GM23338 (cell line): ENCODE measurements at regions not wholly inside any gene's neighbourhood (a gene's known extent, or its start where the extent isn't known, plus 50 kb on each side); places are given as distances from the start of the nearest gene placed in this dataset.
A peak's percentile ranks its signal among the peaks of the same experiment; 100 is the strongest.

Source experiments
- ATAC-seq: fragments of 200-7000 bp; cut with Tn5 transposase; 3 replicates; pipeline ENCODE4 v1.9.1; 2020
- DNase-seq: peaks from one replicate; pipeline ENCODE4 v3.0.0-alpha.2; 2015; ENCODE audit warnings: low spot score
- H2AFZ ChIP-seq: fragments of 200-600 bp; sonication (generic); 2 replicates; pipeline ENCODE4 v1.8.0; 2016; ENCODE audit warnings: antibody characterized with exemption, mild to moderate bottlenecking, moderate library complexity
- H3F3A ChIP-seq: fragments of 200-600 bp; sonication (generic); replicated peaks from 2 replicates; pipeline ENCODE4 v1.8.0; 2017; ENCODE audit warnings: antibody characterized with exemption, mixed run types, low read depth
- H3K27ac ChIP-seq: fragments of 200-600 bp; sonication (generic); 2 replicates; pipeline ENCODE4 v1.6.1; 2016; ENCODE audit warnings: low read depth
- H3K27me3 ChIP-seq: fragments of 200-600 bp; sonication (generic); 2 replicates; pipeline ENCODE4 v1.8.0; 2016; ENCODE audit warnings: mild to moderate bottlenecking, mixed run types, moderate library complexity; ENCODE audit not compliant: insufficient read depth
- H3K36me3 ChIP-seq: fragments of 200-600 bp; sonication (generic); 2 replicates; pipeline ENCODE4 v1.8.0; 2016; ENCODE audit warnings: mild to moderate bottlenecking; ENCODE audit not compliant: insufficient read depth
- H3K4me1 ChIP-seq: fragments of 200-600 bp; sonication (generic); 2 replicates; pipeline ENCODE4 v1.8.0; 2016; ENCODE audit warnings: mild to moderate bottlenecking, moderate library complexity; ENCODE audit not compliant: insufficient read depth
- H3K4me2 ChIP-seq: fragments of 200-600 bp; sonication (generic); 2 replicates; pipeline ENCODE4 v1.7.1; 2017; ENCODE audit warnings: mixed run types
- H3K4me3 ChIP-seq: fragments of 200-600 bp; sonication (generic); 2 replicates; pipeline ENCODE4 v1.6.1; 2016; ENCODE audit warnings: mixed run types
- H3K79me2 ChIP-seq: fragments of 200-600 bp; sonication (generic); replicated peaks from 2 replicates; pipeline ENCODE4 v1.8.0; 2017; ENCODE audit warnings: mild to moderate bottlenecking; ENCODE audit not compliant: insufficient read depth
- H3K9me2 ChIP-seq: fragments of 200-600 bp; sonication (generic); 2 replicates; pipeline ENCODE4 v1.8.0; 2017; ENCODE audit not compliant: insufficient read depth
- H4K20me1 ChIP-seq: fragments of 200-600 bp; sonication (generic); replicated peaks from 2 replicates; pipeline ENCODE4 v1.8.0; 2017; ENCODE audit warnings: mild to moderate bottlenecking; ENCODE audit not compliant: insufficient read depth
- H3K27ac Mint-ChIP-seq: 2 replicates; pipeline ENCODE4 v1.8.0; 2020; ENCODE audit warnings: inconsistent platforms, mild to moderate bottlenecking, moderate library complexity, mixed read lengths
- H3K27me3 Mint-ChIP-seq: 3 replicates; pipeline ENCODE4 v1.8.0; 2022; ENCODE audit warnings: low read depth, mild to moderate bottlenecking, moderate library complexity, mixed read lengths, inconsistent platforms; ENCODE audit not compliant: insufficient read depth, poor library complexity
- H3K36me3 Mint-ChIP-seq: 3 replicates; pipeline ENCODE4 v1.8.0; 2021; ENCODE audit warnings: low read depth, mild to moderate bottlenecking, inconsistent platforms, moderate library complexity, mixed read lengths
- H3K4me1 Mint-ChIP-seq: 3 replicates; pipeline ENCODE4 v1.8.0; 2020; ENCODE audit warnings: mild to moderate bottlenecking, inconsistent platforms, mixed read lengths
- H3K4me3 Mint-ChIP-seq: 3 replicates; pipeline ENCODE4 v1.8.0; 2021; ENCODE audit warnings: moderate library complexity, mild to moderate bottlenecking, inconsistent platforms, mixed read lengths
- H3K9me3 Mint-ChIP-seq: 3 replicates; pipeline ENCODE4 v1.8.0; 2020; ENCODE audit warnings: moderate library complexity, mild to moderate bottlenecking, inconsistent platforms, mixed read lengths
- CREB1 ChIP-seq: fragments of 250-450 bp; sonication (Bioruptor Pico); IDR thresholded peaks from 2 replicates; pipeline ENCODE4 v1.5.0; 2020; ENCODE audit warnings: low read depth, mild to moderate bottlenecking, moderate library complexity
- EZH2 ChIP-seq: fragments of 200-600 bp; sonication (generic); IDR thresholded peaks from one replicate; pipeline ENCODE4 v1.8.0; 2017; ENCODE audit warnings: antibody characterized with exemption, mild to moderate bottlenecking, low read depth; ENCODE audit not compliant: unreplicated experiment
- EZH2phosphoT487 ChIP-seq: fragments of 200-600 bp; sonication (generic); IDR thresholded peaks from one replicate; pipeline ENCODE4 v1.8.1; 2018; ENCODE audit warnings: antibody characterized with exemption; ENCODE audit not compliant: unreplicated experiment
- JUNB ChIP-seq: IDR thresholded peaks from one replicate; pipeline ENCODE4 v1.6.1; 2016; ENCODE audit warnings: antibody characterized with exemption; ENCODE audit not compliant: unreplicated experiment
- NANOG ChIP-seq: IDR thresholded peaks from 2 replicates; pipeline ENCODE4 v1.6.1; 2016; ENCODE audit warnings: antibody characterized with exemption, borderline replicate concordance
- POLR2AphosphoS5 ChIP-seq: IDR thresholded peaks from 2 replicates; pipeline ENCODE4 v1.6.1; 2016; ENCODE audit warnings: antibody characterized with exemption, low read depth
- REST ChIP-seq: IDR thresholded peaks from one replicate; pipeline ENCODE4 v1.6.1; 2018; ENCODE audit warnings: antibody characterized with exemption; ENCODE audit not compliant: unreplicated experiment
- STAT1 ChIP-seq: IDR thresholded peaks from one replicate; pipeline ENCODE4 v1.6.1; 2016; ENCODE audit warnings: antibody characterized with exemption; ENCODE audit not compliant: unreplicated experiment
- ZNF114 ChIP-seq: fragments of 250-450 bp; sonication (Bioruptor Pico); IDR thresholded peaks from 2 replicates; pipeline ENCODE4 v1.5.0; 2020; ENCODE audit warnings: mild to moderate bottlenecking, moderate library complexity
- ZNF331 ChIP-seq: fragments of 250-450 bp; sonication (Bioruptor Pico); IDR thresholded peaks from 2 replicates; pipeline ENCODE4 v1.5.0; 2020; ENCODE audit warnings: low read depth, mild to moderate bottlenecking, moderate library complexity
- TF ChIP-seq, protein P1 (sequence below): fragments of 250-450 bp; sonication (Bioruptor Pico); IDR thresholded peaks from 2 replicates; pipeline ENCODE4 v1.5.0; 2020; ENCODE audit warnings: mild to moderate bottlenecking, moderate library complexity
- TF ChIP-seq, protein P2 (sequence below): IDR thresholded peaks from 2 replicates; pipeline ENCODE4 v1.6.1; 2016; ENCODE audit warnings: antibody characterized with exemption
- TF ChIP-seq, protein P3 (sequence below), 2 experiments: fragments of 200-600 bp in 1 of 2; sonication (generic) in 1 of 2; conservative IDR thresholded peaks; 2 replicates each; pipeline versions ENCODE4 v1.5.1 to v1.6.1; 2016 to 2017; ENCODE audit warnings: antibody characterized with exemption in 2 of 2, low read depth in 2 of 2, mild to moderate bottlenecking in 2 of 2, moderate library complexity in 1 of 2

DNA sequence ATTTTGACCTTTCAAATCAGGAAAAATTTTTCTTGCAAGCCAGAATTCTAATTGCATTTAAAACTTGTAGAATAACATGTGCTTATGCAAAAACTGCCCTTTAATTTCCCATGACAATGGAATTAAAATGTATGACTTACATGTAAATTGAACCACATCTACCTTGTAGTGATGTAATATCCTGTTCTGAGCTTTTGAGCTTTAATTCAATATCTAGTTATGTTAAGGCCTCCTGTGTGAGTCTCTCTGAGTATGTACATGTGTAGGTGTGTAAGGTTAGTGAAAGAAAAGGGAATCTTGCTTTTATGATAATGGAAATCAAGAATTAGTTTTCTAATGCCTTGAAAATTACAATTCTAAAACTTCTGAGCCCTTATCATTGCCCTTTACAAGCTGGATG lies 344.8 kb upstream of the AKR1E2 start:
- Mint-ChIP-seq H3K27me3 (no peaks in the 10 kb centered on the region), H3K4me3 (no peak overlapping the region), H3K9me3 (no peaks in the 10 kb centered on the region; the same call in 2 of the 3 replicates), H3K27ac (peak overlapping the region; percentile 87), H3K36me3 (no peaks in the 10 kb centered on the region), H3K4me1 (peaks cover 21% of the 10 kb centered on the region)
- Histone ChIP-seq H3K36me3 (no peaks in the 10 kb centered on the region), H3K4me3 (no peak overlapping the region), H3K27me3 (no peaks in the 10 kb centered on the region), H3K79me2 (no peaks in the 10 kb centered on the region), H4K20me1 (no peaks in the 10 kb centered on the region), H3K4me2 (no peak overlapping the region), H2AFZ (no peak overlapping the region), H3K4me1 (peaks cover 16% of the 10 kb centered on the region; the same call in 1 of the 2 replicates), H3K27ac (no peak overlapping the region), H3F3A (no peaks in the 10 kb centered on the region), H3K9me2 (peaks cover 15% of the 10 kb centered on the region; the same call in 1 of the 2 replicates)
- no peak for TF ChIP-seq ZNF331 (CRISPR knock-in tag)
- TF ChIP-seq EZH2phosphoT487: no peak
- TF ChIP-seq, protein P1, sequence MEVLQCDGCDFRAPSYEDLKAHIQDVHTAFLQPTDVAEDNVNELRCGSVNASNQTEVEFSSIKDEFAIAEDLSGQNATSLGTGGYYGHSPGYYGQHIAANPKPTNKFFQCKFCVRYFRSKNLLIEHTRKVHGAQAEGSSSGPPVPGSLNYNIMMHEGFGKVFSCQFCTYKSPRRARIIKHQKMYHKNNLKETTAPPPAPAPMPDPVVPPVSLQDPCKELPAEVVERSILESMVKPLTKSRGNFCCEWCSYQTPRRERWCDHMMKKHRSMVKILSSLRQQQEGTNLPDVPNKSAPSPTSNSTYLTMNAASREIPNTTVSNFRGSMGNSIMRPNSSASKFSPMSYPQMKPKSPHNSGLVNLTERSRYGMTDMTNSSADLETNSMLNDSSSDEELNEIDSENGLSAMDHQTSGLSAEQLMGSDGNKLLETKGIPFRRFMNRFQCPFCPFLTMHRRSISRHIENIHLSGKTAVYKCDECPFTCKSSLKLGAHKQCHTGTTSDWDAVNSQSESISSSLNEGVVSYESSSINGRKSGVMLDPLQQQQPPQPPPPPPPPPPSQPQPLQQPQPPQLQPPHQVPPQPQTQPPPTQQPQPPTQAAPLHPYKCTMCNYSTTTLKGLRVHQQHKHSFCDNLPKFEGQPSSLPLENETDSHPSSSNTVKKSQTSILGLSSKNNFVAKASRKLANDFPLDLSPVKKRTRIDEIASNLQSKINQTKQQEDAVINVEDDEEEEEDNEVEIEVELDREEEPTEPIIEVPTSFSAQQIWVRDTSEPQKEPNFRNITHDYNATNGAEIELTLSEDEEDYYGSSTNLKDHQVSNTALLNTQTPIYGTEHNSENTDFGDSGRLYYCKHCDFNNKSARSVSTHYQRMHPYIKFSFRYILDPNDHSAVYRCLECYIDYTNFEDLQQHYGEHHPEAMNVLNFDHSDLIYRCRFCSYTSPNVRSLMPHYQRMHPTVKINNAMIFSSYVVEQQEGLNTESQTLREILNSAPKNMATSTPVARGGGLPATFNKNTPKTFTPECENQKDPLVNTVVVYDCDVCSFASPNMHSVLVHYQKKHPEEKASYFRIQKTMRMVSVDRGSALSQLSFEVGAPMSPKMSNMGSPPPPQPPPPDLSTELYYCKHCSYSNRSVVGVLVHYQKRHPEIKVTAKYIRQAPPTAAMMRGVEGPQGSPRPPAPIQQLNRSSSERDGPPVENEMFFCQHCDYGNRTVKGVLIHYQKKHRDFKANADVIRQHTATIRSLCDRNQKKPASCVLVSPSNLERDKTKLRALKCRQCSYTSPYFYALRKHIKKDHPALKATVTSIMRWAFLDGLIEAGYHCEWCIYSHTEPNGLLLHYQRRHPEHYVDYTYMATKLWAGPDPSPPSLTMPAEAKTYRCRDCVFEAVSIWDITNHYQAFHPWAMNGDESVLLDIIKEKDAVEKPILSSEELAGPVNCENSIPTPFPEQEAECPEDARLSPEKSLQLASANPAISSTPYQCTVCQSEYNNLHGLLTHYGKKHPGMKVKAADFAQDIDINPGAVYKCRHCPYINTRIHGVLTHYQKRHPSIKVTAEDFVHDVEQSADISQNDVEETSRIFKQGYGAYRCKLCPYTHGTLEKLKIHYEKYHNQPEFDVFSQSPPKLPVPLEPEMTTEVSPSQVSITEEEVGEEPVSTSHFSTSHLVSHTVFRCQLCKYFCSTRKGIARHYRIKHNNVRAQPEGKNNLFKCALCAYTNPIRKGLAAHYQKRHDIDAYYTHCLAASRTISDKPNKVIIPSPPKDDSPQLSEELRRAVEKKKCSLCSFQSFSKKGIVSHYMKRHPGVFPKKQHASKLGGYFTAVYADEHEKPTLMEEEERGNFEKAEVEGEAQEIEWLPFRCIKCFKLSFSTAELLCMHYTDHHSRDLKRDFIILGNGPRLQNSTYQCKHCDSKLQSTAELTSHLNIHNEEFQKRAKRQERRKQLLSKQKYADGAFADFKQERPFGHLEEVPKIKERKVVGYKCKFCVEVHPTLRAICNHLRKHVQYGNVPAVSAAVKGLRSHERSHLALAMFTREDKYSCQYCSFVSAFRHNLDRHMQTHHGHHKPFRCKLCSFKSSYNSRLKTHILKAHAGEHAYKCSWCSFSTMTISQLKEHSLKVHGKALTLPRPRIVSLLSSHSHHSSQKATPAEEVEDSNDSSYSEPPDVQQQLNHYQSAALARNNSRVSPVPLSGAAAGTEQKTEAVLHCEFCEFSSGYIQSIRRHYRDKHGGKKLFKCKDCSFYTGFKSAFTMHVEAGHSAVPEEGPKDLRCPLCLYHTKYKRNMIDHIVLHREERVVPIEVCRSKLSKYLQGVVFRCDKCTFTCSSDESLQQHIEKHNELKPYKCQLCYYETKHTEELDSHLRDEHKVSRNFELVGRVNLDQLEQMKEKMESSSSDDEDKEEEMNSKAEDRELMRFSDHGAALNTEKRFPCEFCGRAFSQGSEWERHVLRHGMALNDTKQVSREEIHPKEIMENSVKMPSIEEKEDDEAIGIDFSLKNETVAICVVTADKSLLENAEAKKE (CRISPR knock-in tag): no peak
- TF ChIP-seq, protein P2, sequence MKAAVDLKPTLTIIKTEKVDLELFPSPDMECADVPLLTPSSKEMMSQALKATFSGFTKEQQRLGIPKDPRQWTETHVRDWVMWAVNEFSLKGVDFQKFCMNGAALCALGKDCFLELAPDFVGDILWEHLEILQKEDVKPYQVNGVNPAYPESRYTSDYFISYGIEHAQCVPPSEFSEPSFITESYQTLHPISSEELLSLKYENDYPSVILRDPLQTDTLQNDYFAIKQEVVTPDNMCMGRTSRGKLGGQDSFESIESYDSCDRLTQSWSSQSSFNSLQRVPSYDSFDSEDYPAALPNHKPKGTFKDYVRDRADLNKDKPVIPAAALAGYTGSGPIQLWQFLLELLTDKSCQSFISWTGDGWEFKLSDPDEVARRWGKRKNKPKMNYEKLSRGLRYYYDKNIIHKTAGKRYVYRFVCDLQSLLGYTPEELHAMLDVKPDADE: no peak
- TF ChIP-seq NANOG: no peak
- TF ChIP-seq ZNF114 (CRISPR knock-in tag): no peak
- TF ChIP-seq CREB1 (CRISPR knock-in tag): no peak
- TF ChIP-seq, protein P3, sequence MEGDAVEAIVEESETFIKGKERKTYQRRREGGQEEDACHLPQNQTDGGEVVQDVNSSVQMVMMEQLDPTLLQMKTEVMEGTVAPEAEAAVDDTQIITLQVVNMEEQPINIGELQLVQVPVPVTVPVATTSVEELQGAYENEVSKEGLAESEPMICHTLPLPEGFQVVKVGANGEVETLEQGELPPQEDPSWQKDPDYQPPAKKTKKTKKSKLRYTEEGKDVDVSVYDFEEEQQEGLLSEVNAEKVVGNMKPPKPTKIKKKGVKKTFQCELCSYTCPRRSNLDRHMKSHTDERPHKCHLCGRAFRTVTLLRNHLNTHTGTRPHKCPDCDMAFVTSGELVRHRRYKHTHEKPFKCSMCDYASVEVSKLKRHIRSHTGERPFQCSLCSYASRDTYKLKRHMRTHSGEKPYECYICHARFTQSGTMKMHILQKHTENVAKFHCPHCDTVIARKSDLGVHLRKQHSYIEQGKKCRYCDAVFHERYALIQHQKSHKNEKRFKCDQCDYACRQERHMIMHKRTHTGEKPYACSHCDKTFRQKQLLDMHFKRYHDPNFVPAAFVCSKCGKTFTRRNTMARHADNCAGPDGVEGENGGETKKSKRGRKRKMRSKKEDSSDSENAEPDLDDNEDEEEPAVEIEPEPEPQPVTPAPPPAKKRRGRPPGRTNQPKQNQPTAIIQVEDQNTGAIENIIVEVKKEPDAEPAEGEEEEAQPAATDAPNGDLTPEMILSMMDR (conservative IDR thresholded peaks at IDR 0.05; ENCODE audit: low read depth in 2 of 2): no peak
- TF ChIP-seq EZH2: no peak
- TF ChIP-seq POLR2AphosphoS5: no peak
- TF ChIP-seq JUNB: no peak
- no peak for TF ChIP-seq STAT1
- TF ChIP-seq REST: no peak
- ATAC-seq (no peak), DNase-seq (no peak)
